ENCODE measurements at regions not wholly inside any gene's neighbourhood (a gene's known extent, or its start where the extent isn't known, plus 50 kb on each side); places are given as distances from the start of the nearest gene placed in this dataset.

GRCh38 chr21:21929789-21930188 is 931.6 kb downstream of the NCAM2 start:
- 87% methylated on average over 4 of the region's 4 CpGs for WGBS (ENCODE audit: insufficient coverage)
- Histone ChIP-seq H2AFZ (ENCODE audit: insufficient read depth, low read depth, low read length, poor library complexity, severe bottlenecking) (no peak overlapping the region), H4K20me1 (ENCODE audit: insufficient read depth, low read length) (no peaks in the 10 kb centered on the region), H3K4me2 (replicated peaks; ENCODE audit: extremely low read depth, low read length, poor library complexity, severe bottlenecking) (no peak overlapping the region), H3K9me3 (replicated peaks in 1 of 2; ENCODE audit: control insufficient read depth in 1 of 2, insufficient read depth in 1 of 2, low read length in 2 of 2) (no peaks in the 10 kb centered on the region), H3K79me2 (ENCODE audit: insufficient read depth, low read length) (no peaks in the 10 kb centered on the region), H3K9ac (ENCODE audit: insufficient read depth, low read length, poor library complexity, severe bottlenecking) (no peak overlapping the region), H3K36me3 (replicated peaks in 1 of 2; ENCODE audit: control insufficient read depth in 1 of 2, insufficient read depth in 2 of 2, low read length in 2 of 2) (no peaks in the 10 kb centered on the region), H3K4me1 (ENCODE audit: control insufficient read depth in 1 of 2, insufficient read depth in 2 of 2, low read length in 2 of 2) (no peaks in the 10 kb centered on the region), H3K27ac (ENCODE audit: low read depth in 1 of 2, low read length in 2 of 2) (no peak overlapping the region), H3K4me3 (replicated peaks in 1 of 3; ENCODE audit: low read depth in 2 of 3, low read length in 3 of 3) (no peak overlapping the region), H3K27me3 (ENCODE audit: control insufficient read depth in 2 of 2, insufficient read depth in 2 of 2, low read length in 2 of 2) (no peaks in the 10 kb centered on the region)
- no peak overlapping the region for H3K4me3 Mint-ChIP-seq
- H3K9me3 Mint-ChIP-seq, result no peaks in the 10 kb centered on the region
- no peaks in the 10 kb centered on the region for H3K27me3 Mint-ChIP-seq (ENCODE audit: low read depth in 3 of 3)
- intact Hi-C loops (cut with micrococcal nuclease), result no loop called here
- no peak for DNase-seq
- H3K27ac Mint-ChIP-seq, result no peak overlapping the region
- no peak for TF ChIP-seq CTCF (IDR thresholded peaks at IDR 0.05)
- H3K4me1 Mint-ChIP-seq, result no peaks in the 10 kb centered on the region
- H3K36me3 Mint-ChIP-seq, result no peaks in the 10 kb centered on the region

GRCh38 chr21:21952566-21952965 is 954.4 kb downstream of the NCAM2 start:
- DNase-seq, result no peak
- Mint-ChIP-seq H3K4me3 (no peak overlapping the region), H3K27me3 (ENCODE audit: low read depth in 3 of 3) (no peaks in the 10 kb centered on the region), H3K9me3 (peaks cover 0 to 11% (median 7%) of the 10 kb centered on the region in 7 donors), H3K27ac (no peak overlapping the region), H3K36me3 (no peaks in the 10 kb centered on the region), H3K4me1 (no peaks in the 10 kb centered on the region)
- H3K27ac ChIP-seq (ENCODE audit: low read depth in 1 of 2, low read length in 2 of 2), result no peak overlapping the region
- no peak overlapping the region for H3K4me3 ChIP-seq (replicated peaks in 1 of 3; ENCODE audit: low read depth in 2 of 3, low read length in 3 of 3)
- intact Hi-C loops (cut with micrococcal nuclease), result no loop called here
- 94% methylated on average over 2 of the region's 3 CpGs for WGBS (ENCODE audit: insufficient coverage)
- no peak overlapping the region for H2AFZ ChIP-seq (ENCODE audit: insufficient read depth, low read depth, low read length, poor library complexity, severe bottlenecking)
- H3K4me1 ChIP-seq (ENCODE audit: control insufficient read depth in 1 of 2, insufficient read depth in 2 of 2, low read length in 2 of 2), result no peaks in the 10 kb centered on the region
- H3K36me3 ChIP-seq (replicated peaks in 1 of 2; ENCODE audit: control insufficient read depth in 1 of 2, insufficient read depth in 2 of 2, low read length in 2 of 2), result no peaks in the 10 kb centered on the region
- H3K79me2 ChIP-seq (ENCODE audit: insufficient read depth, low read length), result no peaks in the 10 kb centered on the region
- no peak overlapping the region for H3K4me2 ChIP-seq (replicated peaks; ENCODE audit: extremely low read depth, low read length, poor library complexity, severe bottlenecking)
- H3K9me3 ChIP-seq (replicated peaks in 1 of 2; ENCODE audit: control insufficient read depth in 1 of 2, insufficient read depth in 1 of 2, low read length in 2 of 2), result peaks cover 9 to 10% of the 10 kb centered on the region in 2 donors
- H4K20me1 ChIP-seq (ENCODE audit: insufficient read depth, low read length), result no peaks in the 10 kb centered on the region
- no peak for TF ChIP-seq CTCF (IDR thresholded peaks at IDR 0.05)
- no peaks in the 10 kb centered on the region for H3K27me3 ChIP-seq (ENCODE audit: control insufficient read depth in 2 of 2, insufficient read depth in 2 of 2, low read length in 2 of 2)
- H3K9ac ChIP-seq (ENCODE audit: insufficient read depth, low read length, poor library complexity, severe bottlenecking), result no peak overlapping the region
